Adrenal gland (tissue), 9 donors: ENCODE measurements at regions not wholly inside any gene's neighbourhood (a gene's known extent, or its start where the extent isn't known, plus 50 kb on each side); places are given as distances from the start of the nearest gene placed in this dataset.

ENCODE experiments used
- DNase-seq, 7 donors: peaks; one replicate each; pipeline ENCODE4 v3.0.0-alpha.2; 2019 to 2020
- H3K27ac ChIP-seq, 5 donors: fragments of 200-600 bp; sonication (generic) in 4 of 5; 1 replicate in 3 of 5; 2 replicates in 2 of 5; pipeline versions ENCODE4 v1.5.1 to v1.8.0; 2016 to 2020; ENCODE audit warnings: mild to moderate bottlenecking in 1 of 5
- H3K27me3 ChIP-seq: fragments of 200-600 bp; 2 replicates; pipeline ENCODE4 v1.8.0; 2021
- H3K36me3 ChIP-seq, 2 donors: fragments of 200-600 bp; replicated peaks in 1 of 2; 1 replicate in 1 of 2; 2 replicates in 1 of 2; pipeline versions ENCODE4 v1.5.1 to v1.8.0; 2018 to 2022
- H3K4me1 ChIP-seq, 2 donors: fragments of 200-600 bp; replicated peaks in 1 of 2; 1 replicate in 1 of 2; 2 replicates in 1 of 2; pipeline versions ENCODE4 v1.5.1 to v1.8.0; 2018 to 2021
- H3K4me3 ChIP-seq, 4 donors: fragments of 200-600 bp; sonication (generic) in 3 of 4; one replicate each; pipeline ENCODE4 v1.5.1; 2016 to 2018
- H3K9me3 ChIP-seq, 3 donors: fragments of 200-600 bp; sonication (generic) in 1 of 3; replicated peaks in 1 of 3; 1 replicate in 2 of 3; 2 replicates in 1 of 3; pipeline versions ENCODE4 v1.5.1 to v1.8.0; 2016 to 2021
- POLR2A ChIP-seq, 2 donors: fragments of 450-650 bp; IDR thresholded peaks; one replicate each; pipeline ENCODE4 v1.6.1; 2017; ENCODE audit warnings: antibody characterized with exemption in 2 of 2, mild to moderate bottlenecking in 2 of 2, moderate library complexity in 1 of 2
- WGBS, 4 donors: extraction: QIAGEN DNeasy Blood & Tissue Kit in 2 of 4; methylation state at CpG; one replicate each; pipeline versions ENCODE4 v1.1.5 to v1.1.7; 2013 to 2017; 5-methylcytosine and 5-hydroxymethylcytosine counted together
- intact Hi-C, 2 donors: fragments of 100-400 bp; cut with DNase I; formaldehyde crosslinking; loops; one replicate each; pipeline versions ENCODE4 v1.14.1 to v1.15.0; 2022 to 2023
- TF ChIP-seq, protein P1 (sequence below), 6 experiments: fragments of 450-650 bp in 4 of 6; fragments of 200-600 bp in 2 of 6; sonication (generic) in 1 of 6; IDR thresholded peaks; 1 replicate in 5 of 6; 2 replicates in 1 of 6; pipeline versions ENCODE4 v1.5.1 to v1.8.0; 2016 to 2021; ENCODE audit warnings: antibody characterized with exemption in 6 of 6, mild to moderate bottlenecking in 2 of 6, moderate library complexity in 1 of 6
- donor health status: healthy with polysubstance abuse.
- donor health status: Bipolar disorder and iron deficiency.
- donor health status: DM: yes; HTN: yes; CAD: no.
- donor health status: DM: no; HTN: no; CAD: no.
- donor health status: DM: no; HTN: no; CAD: no.

DNA sequence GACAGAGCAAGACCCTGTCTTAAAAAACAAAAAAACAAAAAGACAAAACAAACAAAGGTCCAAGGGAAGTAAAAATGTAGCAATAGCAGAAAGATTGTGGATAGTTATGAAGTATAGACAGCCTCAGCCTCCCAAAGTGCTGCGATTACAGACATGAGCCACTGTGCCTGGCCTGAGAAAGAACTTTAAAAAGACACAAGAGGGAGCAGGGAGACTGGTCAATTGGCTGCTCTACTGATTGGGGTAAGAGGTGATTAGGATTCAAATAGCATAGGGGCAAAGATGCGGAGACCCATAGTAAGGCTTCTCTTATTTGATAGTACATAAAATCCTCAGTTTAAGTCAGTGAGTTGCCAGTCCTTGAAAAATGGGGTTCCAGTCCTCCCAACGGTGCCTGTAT lies 518.2 kb upstream of the GOT2 start:
- H3K4me3 ChIP-seq, result no peak overlapping the region
- TF ChIP-seq POLR2A (IDR thresholded peaks at IDR 0.05), result no peak
- TF ChIP-seq, protein P1, sequence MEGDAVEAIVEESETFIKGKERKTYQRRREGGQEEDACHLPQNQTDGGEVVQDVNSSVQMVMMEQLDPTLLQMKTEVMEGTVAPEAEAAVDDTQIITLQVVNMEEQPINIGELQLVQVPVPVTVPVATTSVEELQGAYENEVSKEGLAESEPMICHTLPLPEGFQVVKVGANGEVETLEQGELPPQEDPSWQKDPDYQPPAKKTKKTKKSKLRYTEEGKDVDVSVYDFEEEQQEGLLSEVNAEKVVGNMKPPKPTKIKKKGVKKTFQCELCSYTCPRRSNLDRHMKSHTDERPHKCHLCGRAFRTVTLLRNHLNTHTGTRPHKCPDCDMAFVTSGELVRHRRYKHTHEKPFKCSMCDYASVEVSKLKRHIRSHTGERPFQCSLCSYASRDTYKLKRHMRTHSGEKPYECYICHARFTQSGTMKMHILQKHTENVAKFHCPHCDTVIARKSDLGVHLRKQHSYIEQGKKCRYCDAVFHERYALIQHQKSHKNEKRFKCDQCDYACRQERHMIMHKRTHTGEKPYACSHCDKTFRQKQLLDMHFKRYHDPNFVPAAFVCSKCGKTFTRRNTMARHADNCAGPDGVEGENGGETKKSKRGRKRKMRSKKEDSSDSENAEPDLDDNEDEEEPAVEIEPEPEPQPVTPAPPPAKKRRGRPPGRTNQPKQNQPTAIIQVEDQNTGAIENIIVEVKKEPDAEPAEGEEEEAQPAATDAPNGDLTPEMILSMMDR (IDR thresholded peaks at IDR 0.05), result no peak
- no peaks in the 10 kb centered on the region for H3K36me3 ChIP-seq
- H3K27ac ChIP-seq, result no peak overlapping the region
- no peaks in the 10 kb centered on the region for H3K27me3 ChIP-seq
- WGBS, 4 donors, result 73 to 81% (median 78%) methylated on average over 3 of the region's 3 CpGs
- H3K4me1 ChIP-seq, result no peaks in the 10 kb centered on the region
- no peak for DNase-seq
- intact Hi-C loops, result no loop called here
- H3K9me3 ChIP-seq, result no peaks in the 10 kb centered on the region

DNA sequence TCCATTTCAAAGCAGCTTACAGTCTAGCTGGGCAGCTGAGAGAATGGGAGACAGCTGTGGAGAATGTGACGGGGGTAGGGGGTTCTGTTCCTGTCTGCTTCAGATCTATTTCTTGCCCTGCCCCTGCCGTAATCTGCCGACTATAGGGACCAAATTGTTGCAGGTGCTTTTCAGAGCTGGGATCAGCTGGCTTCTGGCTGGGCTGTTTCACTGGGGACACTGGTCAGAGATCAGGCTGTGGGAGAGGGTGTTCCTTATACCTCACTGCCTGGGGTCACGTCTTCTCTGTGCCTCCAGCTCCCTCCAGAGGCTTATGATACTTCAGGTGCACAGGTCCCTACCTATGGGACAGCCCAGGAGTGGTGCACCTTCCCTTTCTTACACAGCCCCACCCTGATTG lies 514.9 kb upstream of the GOT2 start:
- H3K27ac ChIP-seq, result no peak overlapping the region
- no peaks in the 10 kb centered on the region for H3K27me3 ChIP-seq
- H3K36me3 ChIP-seq, result no peaks in the 10 kb centered on the region
- no peaks in the 10 kb centered on the region for H3K4me1 ChIP-seq
- intact Hi-C loops, result no loop called here
- no peak for DNase-seq
- no peak for TF ChIP-seq POLR2A (IDR thresholded peaks at IDR 0.05)
- TF ChIP-seq, protein P1 (IDR thresholded peaks at IDR 0.05), result no peak
- WGBS, 4 donors, result 29 to 58% (median 45%) methylated on average over 4 of the region's 4 CpGs
- H3K9me3 ChIP-seq, result no peaks in the 10 kb centered on the region
- no peak overlapping the region for H3K4me3 ChIP-seq

DNA sequence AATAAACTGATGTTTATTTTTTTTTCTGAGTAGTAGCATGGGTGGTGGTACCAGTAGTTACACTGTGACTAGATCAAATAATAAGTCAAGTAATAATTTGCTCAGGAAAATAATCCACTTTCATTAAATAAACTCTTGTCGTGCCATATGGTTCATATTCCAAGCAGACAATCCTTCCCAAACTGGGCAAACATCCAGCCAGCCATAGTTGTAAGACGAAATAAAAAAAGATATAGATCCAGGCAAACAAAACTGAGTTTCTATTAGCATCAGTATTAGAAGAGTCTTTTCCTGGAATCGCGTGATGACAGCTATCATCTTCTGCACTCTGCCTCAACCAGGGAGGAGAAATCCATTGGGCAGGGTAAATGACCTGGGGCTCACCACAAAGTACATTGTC lies 508.4 kb upstream of the GOT2 start:
- Histone ChIP-seq H3K4me1 (no peaks in the 10 kb centered on the region), H3K27me3 (no peaks in the 10 kb centered on the region), H3K4me3 (no peak overlapping the region), H3K36me3 (no peaks in the 10 kb centered on the region), H3K9me3 (no peaks in the 10 kb centered on the region), H3K27ac (no peak overlapping the region)
- intact Hi-C loops, result no loop called here
- 62 to 69% (median 65%) methylated on average over 4 of the region's 4 CpGs for WGBS, 4 donors
- no peak for DNase-seq
- TF ChIP-seq, protein P1 (IDR thresholded peaks at IDR 0.05), result no peak
- TF ChIP-seq POLR2A (IDR thresholded peaks at IDR 0.05), result no peak

DNA sequence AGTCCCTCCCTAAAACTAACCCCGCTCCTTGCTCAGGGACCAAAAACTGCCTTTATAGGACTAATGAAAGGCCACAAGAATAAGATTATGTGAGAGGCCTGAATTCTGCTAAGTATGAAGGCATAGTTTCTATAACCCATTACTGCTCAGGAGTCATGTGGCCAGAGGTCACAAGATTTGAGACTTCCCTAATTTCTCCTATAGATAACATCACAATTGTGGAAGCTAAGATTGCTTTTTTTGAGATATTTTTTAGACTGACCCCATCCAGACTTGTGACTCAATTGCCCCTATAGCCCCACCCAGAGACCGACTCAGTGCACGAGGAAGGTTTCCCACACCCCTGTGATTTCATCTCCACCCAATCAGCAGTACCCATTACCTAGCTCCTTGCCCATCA lies 504.1 kb upstream of the GOT2 start:
- Histone ChIP-seq H3K27me3 (no peaks in the 10 kb centered on the region), H3K9me3 (no peaks in the 10 kb centered on the region), H3K4me3 (no peak overlapping the region), H3K36me3 (no peaks in the 10 kb centered on the region), H3K4me1 (no peaks in the 10 kb centered on the region), H3K27ac (no peak overlapping the region)
- peak in 1 of 7 donors; percentile 7 for DNase-seq
- intact Hi-C loops, result no loop called here
- TF ChIP-seq, protein P1 (IDR thresholded peaks at IDR 0.05), result no peak
- TF ChIP-seq POLR2A (IDR thresholded peaks at IDR 0.05), result no peak
- 67 to 85% (median 84%) methylated on average over 3 of the region's 3 CpGs for WGBS, 4 donors
